ENCODE measurements at regions not wholly inside any gene's neighbourhood (a gene's known extent, or its start where the extent isn't known, plus 50 kb on each side); places are given as distances from the start of the nearest gene placed in this dataset.

- TF ChIP-seq EZH2 (IDR thresholded peaks at IDR 0.05; ENCODE audit: borderline replicate concordance, insufficient read depth, low read length, poor library complexity, severe bottlenecking) (no peak), CTCF (IDR thresholded peaks at IDR 0.05; ENCODE audit: poor library complexity, severe bottlenecking) (no peak), EP300 (conservative IDR thresholded peaks at IDR 0.05; ENCODE audit: poor library complexity, severe bottlenecking) (no peak), RAD21 (conservative IDR thresholded peaks at IDR 0.05) (no peak), POLR2AphosphoS5 (IDR thresholded peaks at IDR 0.05) (no peak), SMC3 (conservative IDR thresholded peaks at IDR 0.05; ENCODE audit: poor library complexity) (no peak), TAF1 (IDR thresholded peaks at IDR 0.05; ENCODE audit: low read depth) (no peak)
- TF ChIP-seq, protein P1, sequence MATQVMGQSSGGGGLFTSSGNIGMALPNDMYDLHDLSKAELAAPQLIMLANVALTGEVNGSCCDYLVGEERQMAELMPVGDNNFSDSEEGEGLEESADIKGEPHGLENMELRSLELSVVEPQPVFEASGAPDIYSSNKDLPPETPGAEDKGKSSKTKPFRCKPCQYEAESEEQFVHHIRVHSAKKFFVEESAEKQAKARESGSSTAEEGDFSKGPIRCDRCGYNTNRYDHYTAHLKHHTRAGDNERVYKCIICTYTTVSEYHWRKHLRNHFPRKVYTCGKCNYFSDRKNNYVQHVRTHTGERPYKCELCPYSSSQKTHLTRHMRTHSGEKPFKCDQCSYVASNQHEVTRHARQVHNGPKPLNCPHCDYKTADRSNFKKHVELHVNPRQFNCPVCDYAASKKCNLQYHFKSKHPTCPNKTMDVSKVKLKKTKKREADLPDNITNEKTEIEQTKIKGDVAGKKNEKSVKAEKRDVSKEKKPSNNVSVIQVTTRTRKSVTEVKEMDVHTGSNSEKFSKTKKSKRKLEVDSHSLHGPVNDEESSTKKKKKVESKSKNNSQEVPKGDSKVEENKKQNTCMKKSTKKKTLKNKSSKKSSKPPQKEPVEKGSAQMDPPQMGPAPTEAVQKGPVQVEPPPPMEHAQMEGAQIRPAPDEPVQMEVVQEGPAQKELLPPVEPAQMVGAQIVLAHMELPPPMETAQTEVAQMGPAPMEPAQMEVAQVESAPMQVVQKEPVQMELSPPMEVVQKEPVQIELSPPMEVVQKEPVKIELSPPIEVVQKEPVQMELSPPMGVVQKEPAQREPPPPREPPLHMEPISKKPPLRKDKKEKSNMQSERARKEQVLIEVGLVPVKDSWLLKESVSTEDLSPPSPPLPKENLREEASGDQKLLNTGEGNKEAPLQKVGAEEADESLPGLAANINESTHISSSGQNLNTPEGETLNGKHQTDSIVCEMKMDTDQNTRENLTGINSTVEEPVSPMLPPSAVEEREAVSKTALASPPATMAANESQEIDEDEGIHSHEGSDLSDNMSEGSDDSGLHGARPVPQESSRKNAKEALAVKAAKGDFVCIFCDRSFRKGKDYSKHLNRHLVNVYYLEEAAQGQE (IDR thresholded peaks at IDR 0.05; ENCODE audit: borderline replicate concordance), result no peak
These were observed 139.2 kb upstream of the CCNH start for GRCh38 chr5:87551911-87552310.

All from neural cell (in vitro differentiated cells).